Stimulated activated CD4-positive, alpha-beta T cell treated with anti-CD3 and anti-CD28 coated beads, Interleukin-15, amount 100 ng/mL, for 48 hours (primary cell): ENCODE measurements at regions not wholly inside any gene's neighbourhood (a gene's known extent, or its start where the extent isn't known, plus 50 kb on each side); places are given as distances from the start of the nearest gene placed in this dataset.
"Not testable (repeated sequence)": the region's sequence is repeated elsewhere in the genome, so short reads cannot be mapped to it uniquely, and the experiment has no call there.

ENCODE experiments used
- DNase-seq, 2 donors: peaks; one replicate each; pipeline ENCODE4 v3.0.0-alpha.2; 2020; ENCODE audit warnings: low read depth in 2 of 2

- DNase-seq: no peak
These were observed 1806.6 kb upstream of the AGA start for GRCh38 chr4:179248821-179249220.

DNA sequence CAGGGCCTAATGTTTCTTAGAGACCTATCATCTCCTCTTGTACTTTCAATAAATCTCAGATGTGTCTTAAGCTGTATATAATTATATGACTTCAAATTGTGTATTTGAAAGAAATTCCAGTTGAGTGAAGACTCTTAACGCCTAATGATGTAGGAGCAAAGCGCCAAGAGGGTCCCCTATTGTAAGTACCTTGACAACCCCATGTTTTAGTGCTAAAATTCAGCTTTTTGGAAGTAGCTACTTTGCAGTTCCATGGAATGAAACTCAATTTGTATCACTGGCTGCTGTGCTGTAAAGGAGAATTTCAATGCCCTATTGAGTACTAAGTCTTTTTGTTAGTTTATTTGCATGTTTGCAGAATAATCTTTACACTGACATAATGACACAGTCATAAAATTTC, 1826.6 kb upstream of the AGA start:
- no peak for DNase-seq

- no peak for DNase-seq
These were observed 1830.0 kb upstream of the AGA start for GRCh38 chr4:179272282-179272681.

- DNase-seq: no peak
These were observed 1836.4 kb upstream of the AGA start for GRCh38 chr4:179278647-179279046.

DNA sequence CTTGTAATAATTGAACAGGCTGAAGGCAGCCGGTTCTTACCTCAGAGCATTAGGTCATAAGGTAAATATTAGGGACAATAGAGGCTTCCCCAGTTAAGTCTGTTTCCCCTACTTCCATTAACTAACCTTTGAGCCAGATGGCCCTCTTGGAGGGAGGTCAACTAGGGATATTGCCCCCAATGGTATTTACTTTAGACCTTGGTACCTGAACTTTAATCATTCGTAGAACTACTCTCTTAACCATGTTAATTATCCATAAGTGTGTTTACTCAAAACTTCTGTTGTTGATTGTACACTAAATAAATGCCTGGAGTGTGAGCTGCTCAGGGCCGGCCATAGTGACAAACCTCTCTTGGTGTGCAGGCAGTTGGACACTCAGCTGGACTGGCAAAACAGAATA, 1843.5 kb upstream of the AGA start:
- DNase-seq: no peak

DNA sequence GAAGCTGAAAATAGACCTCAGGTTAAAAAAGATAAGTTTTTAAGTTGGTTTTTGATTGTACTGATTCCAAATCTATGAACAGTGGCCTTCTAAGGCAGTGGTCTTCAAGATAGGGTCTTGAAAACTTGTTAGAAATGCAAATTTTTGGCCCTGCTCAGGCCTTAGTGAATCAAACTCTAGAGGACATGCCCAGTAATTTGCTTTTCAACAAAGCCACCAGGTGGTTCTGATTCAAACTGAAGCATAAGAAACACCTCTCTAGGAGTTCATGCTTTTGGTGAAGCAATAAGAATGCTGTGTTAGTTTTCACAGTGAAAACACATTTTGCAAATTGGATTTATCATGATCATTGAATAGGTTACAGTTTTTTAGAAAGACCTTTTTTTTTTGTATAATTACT, 1849.4 kb upstream of the AGA start:
- no peak for DNase-seq

- DNase-seq: no peak
These were observed 1850.2 kb upstream of the AGA start for GRCh38 chr4:179292468-179292867.

GRCh38 chr4:179307297-179308136, 1865.3 kb upstream of the AGA start:
- no peak for DNase-seq

DNA sequence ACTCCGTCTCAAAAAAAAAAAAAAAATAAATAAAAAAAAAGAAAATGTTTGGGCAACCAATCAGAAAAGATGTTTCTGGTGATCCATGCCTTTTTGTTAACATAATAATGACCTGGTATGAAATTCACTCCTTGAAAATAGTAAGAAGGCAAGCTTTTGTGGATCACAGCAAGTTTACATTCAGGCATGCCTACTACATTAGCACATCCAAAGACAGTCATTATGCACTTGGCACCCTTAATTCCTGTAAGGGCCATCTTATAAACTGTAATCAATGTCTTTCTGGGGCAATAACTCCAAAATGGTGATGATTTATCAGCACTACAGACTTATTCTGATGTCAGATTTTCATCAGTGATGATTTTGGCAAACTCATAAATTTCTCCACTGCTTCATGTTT, 1871.6 kb upstream of the AGA start:
- DNase-seq: no peak

- no peak for DNase-seq
These were observed 1882.9 kb upstream of the AGA start for GRCh38 chr4:179325181-179325580.

DNA sequence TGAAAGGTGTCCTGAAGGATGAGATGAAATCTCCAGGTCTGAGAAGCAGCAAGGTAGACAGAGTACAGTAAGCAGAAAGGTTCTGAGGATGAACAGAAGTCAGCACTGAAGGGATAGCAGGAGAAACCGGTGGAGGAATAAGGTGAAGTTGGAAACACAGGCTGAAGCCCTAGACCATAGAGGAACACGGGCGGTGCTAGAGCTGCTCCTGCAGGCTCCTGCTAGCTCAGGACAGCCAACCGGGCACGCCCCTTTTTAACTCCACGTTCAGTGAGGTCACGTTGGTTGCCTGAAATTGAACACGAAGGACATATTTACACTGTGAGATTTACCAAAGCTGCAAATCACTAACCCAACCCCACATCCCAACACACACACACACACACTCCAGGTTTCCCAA, 1886.4 kb upstream of the AGA start:
- no peak for DNase-seq

GRCh38 chr4:179331362-179331761, 1889.1 kb upstream of the AGA start:
- no peak for DNase-seq

DNA sequence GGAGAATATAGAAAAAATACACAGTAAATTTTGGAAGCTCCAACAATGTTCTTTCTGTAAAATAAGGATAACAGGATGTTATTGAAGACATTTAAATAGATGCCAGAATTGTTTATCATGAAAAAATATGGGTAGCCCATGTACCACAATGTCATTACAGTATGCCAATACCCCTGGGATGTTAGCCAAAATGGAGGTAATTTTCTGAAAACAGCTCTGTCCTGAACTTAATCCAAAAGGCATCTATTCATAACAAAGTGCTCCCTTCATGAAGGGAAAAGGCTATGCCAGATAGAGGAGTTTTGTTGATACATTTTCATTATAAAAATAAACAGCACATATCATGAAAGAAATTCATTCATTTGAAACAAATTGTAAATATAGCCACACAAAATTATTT, 1902.6 kb upstream of the AGA start:
- DNase-seq: no peak

- DNase-seq: no peak
These were observed 1910.0 kb upstream of the AGA start for GRCh38 chr4:179352221-179352620.

- DNase-seq: no peak
These were observed 1911.5 kb upstream of the AGA start for GRCh38 chr4:179353786-179354185.

DNA sequence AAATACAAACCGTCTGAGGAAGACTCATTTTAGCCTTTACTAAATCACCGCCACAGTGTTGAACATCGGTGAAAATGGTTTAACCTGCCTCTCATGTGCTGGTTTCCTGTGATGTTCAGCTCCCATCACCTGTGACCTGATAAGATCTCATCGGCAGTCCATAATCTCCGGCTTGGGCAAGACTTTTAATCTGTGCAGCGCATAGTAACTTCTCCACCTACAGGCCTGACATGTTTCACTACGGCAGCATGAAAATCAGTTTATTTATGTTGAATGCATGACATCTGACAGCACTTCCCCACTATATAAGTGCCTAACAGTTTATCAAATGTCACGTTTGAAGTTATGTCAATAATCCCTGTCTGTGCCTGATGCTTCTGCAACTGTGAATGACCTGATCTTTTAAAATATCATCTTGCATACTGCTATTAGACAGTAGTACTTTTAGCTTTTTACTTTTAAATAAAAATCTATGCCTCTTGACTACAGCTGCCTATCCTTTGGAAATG, 1919.8 kb upstream of the AGA start:
- no peak for DNase-seq

DNA sequence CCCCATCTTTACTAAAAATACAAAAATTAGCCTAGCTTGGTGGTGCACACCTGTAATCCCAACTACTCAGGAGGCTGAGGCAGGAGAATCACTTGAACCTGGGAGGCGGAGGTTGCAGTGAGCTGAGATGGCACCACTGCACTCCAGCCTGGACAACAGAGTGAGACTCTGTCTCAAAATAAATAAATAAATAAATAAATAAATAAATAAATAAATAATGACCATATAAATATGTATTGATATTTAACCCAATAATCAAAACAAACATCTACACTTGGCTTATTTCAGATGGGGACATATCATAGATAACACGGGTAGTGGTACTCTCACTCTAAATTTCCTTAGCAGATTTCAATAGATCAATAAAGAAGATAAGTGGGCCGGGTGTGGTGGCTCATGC, 1923.7 kb upstream of the AGA start:
- not testable (repeated sequence) for DNase-seq

- no peak for DNase-seq
These were observed 1930.0 kb upstream of the AGA start for GRCh38 chr4:179372242-179372641.

- DNase-seq: no peak
These were observed 1930.5 kb upstream of the AGA start for GRCh38 chr4:179372746-179373145.

- DNase-seq: not testable (repeated sequence)
These were observed 1936.6 kb upstream of the AGA start for GRCh38 chr4:179378847-179379246.

DNA sequence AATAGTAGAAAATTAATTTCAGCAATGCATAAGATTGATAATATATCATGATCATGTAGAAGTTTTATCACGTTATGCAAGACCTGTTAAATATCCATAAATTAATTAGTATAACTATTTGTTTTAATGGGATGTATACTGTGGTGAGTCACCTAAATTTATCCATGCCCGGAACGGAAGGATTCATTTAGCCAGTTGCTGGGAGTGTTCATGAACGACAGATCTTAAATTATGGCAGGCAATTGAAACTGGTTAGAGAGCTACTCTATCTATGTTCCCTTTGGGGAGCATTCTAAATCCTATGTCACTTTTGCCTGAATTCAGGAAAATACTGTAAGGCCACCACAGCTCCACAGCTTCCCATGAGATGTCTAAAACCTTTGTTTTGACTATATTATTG, 1950.5 kb upstream of the AGA start:
- no peak for DNase-seq

DNA sequence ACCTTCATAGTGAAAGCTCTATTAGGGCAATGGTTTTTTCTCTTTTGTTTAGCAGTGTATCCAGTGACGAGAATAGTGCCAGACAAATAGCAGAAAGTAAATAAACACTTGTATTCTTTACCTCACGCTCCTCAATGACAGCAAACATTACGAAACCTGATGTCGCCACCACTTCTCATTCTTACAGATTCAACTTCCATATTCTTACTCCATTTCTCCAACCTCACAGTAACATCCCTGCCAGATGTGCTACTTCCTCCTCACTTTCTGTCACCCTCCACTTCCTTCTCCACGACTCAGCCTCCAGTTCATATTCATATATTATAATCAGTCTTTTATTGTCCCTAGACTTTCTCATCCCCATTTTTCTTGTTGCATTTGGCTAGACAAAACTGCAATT, 1956.2 kb upstream of the AGA start:
- no peak for DNase-seq

- no peak for DNase-seq
These were observed 1957.0 kb upstream of the AGA start for GRCh38 chr4:179399054-179399782.
